GM12874 (cell line): ENCODE measurements at regions not wholly inside any gene's neighbourhood (a gene's known extent, or its start where the extent isn't known, plus 50 kb on each side); places are given as distances from the start of the nearest gene placed in this dataset.

ENCODE experiments used
- TF ChIP-seq, protein P1 (sequence below): IDR thresholded peaks from 2 replicates; pipeline ENCODE4 v1.5.1; 2011; ENCODE audit warnings: low read depth, mild to moderate bottlenecking, control low read depth, low read length, moderate library complexity; ENCODE audit not compliant: insufficient read depth

GRCh38 chr4:108483650-108484049, 136.7 kb upstream of the RPL34 start:
- TF ChIP-seq, protein P1, sequence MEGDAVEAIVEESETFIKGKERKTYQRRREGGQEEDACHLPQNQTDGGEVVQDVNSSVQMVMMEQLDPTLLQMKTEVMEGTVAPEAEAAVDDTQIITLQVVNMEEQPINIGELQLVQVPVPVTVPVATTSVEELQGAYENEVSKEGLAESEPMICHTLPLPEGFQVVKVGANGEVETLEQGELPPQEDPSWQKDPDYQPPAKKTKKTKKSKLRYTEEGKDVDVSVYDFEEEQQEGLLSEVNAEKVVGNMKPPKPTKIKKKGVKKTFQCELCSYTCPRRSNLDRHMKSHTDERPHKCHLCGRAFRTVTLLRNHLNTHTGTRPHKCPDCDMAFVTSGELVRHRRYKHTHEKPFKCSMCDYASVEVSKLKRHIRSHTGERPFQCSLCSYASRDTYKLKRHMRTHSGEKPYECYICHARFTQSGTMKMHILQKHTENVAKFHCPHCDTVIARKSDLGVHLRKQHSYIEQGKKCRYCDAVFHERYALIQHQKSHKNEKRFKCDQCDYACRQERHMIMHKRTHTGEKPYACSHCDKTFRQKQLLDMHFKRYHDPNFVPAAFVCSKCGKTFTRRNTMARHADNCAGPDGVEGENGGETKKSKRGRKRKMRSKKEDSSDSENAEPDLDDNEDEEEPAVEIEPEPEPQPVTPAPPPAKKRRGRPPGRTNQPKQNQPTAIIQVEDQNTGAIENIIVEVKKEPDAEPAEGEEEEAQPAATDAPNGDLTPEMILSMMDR, result no peak

DNA sequence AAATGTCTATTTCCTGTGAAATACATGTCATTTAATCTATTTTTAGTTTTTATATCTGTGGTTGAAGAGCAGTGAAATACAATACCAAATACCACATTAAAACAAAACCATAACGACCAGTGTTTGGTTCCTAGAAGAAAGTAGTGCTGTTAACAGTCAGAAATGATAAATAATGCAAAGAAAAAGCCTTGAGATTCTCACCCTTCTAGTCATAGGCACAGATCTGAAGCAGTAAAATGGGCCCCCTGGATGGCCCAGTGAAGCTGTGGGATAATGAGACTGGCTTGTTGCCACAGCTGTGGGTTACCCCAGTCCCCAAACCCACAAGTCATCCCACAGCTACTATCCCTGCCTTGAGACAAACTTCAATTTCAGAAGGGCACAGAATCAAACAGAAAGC, 137.3 kb upstream of the RPL34 start:
- TF ChIP-seq, protein P1, result no peak

DNA sequence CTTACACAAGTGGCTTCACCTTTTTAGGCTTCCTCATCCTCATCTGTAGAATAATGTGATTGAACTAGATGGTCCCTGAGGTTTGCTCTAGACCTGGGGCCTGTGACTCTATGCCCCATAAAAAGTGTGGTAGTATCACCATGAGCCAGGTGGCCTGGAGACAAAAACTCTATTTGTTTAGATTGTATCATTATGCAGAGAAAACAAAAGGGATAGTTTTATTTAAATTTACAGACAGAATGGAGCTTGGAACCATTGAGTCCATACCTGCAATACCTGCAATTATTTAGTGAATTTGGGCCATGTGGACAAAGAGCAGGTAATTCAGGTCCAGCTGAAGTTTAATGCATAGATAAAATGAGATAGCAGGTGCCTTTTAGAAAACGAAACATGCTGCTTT, 139.5 kb upstream of the RPL34 start:
- TF ChIP-seq, protein P1, result no peak

- TF ChIP-seq, protein P1, result no peak
Observed at GRCh38 chr4:108477527-108478108, 142.8 kb upstream of the RPL34 start.

GRCh38 chr4:108473163-108473720, 147.1 kb upstream of the RPL34 start:
- TF ChIP-seq, protein P1, result no peak

GRCh38 chr4:108466936-108467902, 153.2 kb upstream of the RPL34 start:
- TF ChIP-seq, protein P1, result no peak

DNA sequence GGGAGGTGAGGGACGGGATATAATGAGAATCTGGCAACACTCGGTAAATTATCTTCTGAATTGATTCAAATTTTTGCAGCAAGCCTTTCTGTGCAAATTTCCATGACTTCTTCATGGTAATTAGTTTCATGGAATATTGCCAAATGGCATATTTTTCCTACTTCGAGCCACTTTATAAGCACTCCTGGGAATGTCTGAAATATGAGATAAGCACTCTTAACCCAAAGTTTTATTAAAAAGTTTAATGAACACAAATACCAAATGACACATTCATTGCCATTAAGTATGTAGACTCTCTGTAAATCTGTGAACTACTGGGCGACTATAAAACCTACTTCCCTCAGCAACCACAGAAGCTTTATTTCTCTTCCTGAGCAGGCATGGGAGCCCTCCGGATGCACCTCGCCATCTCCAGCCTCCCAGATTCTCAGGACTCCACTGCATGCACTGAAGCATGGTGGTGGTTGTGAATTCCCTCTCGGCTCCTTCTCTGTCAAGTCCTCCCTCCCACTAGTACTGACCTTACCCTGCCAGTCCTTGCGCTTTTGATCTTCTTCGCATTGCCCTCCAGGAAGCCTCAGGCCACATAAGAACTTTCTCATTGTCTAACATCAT, 154.4 kb upstream of the RPL34 start:
- TF ChIP-seq, protein P1, result no peak
